IPS-NIHi7 (cell line): ENCODE measurements at regions not wholly inside any gene's neighbourhood (a gene's known extent, or its start where the extent isn't known, plus 50 kb on each side); places are given as distances from the start of the nearest gene placed in this dataset.

Experiments
- DNase-seq: peaks from one replicate; pipeline ENCODE4 v3.0.0; 2012; ENCODE audit warnings: mixed read lengths; ENCODE audit errors: extremely low spot score

- no peak for DNase-seq
These were observed 395.7 kb downstream of the TMEM161B start for GRCh38 chr5:87872986-87873385.

- no peak for DNase-seq
These were observed 399.9 kb downstream of the TMEM161B start for GRCh38 chr5:87868792-87869191.

GRCh38 chr5:87867281-87867680 lies 401.4 kb downstream of the TMEM161B start:
- DNase-seq: no peak

DNA sequence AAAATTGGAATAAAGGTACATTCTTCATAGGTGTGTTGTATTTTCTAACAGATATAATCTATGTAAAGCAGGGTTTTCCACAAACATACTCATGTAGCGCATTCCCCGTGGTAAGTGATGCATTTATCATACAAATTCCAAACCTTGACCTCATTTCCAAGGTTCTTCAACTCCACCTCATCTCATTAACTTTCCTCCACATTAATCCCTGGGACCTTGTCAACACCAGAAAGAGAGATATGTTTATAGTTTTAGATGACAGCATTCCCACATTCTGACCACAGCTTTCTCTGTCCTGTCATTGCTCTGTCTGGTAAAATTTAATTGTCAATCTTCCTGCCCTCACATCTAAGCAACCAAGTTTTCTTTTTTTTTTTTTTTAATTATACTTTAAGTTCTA lies 415.1 kb downstream of the TMEM161B start:
- DNase-seq: no peak

- no peak for DNase-seq
These were observed 417.0 kb downstream of the TMEM161B start for GRCh38 chr5:87851603-87852002.

- DNase-seq: no peak
These were observed 417.8 kb downstream of the TMEM161B start for GRCh38 chr5:87850843-87851242.

DNA sequence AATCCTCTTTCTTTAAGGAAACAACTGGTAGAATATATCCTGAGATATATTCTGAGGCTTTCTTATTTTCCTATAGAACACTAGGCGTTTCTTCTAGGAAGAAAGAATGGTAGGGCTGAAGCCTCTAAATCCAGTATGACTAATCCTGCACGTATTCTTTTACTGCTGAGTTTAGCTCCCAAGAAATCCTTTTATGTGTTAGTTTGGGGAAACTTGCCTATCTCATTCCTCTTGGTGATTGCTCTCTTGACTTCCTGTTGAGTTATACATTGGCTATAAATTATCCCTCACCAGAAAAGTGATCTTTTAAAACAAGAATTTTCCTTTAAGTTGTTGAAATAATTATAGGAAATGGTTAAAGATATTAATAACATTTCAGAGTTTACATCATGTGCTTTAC lies 422.9 kb downstream of the TMEM161B start:
- no peak for DNase-seq

DNA sequence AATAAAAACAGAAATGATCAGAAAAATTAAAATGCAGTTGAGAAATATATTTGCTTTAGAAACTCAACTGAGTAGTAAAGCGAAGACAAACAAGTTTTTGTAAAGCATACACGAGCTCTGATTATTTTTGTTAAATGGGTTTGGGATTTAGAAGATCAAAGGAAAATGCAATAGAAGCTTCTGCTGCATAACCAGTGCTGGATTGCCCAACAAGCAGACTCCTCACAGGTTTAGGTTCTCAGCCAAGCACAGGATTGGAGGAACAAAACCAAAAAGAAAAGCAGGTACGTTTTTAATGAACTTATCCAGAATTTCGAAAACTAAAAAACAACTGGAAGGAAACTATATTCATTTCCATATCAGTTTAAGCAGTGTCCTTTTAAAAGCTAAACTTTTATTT lies 423.8 kb downstream of the TMEM161B start:
- no peak for DNase-seq

GRCh38 chr5:87844449-87844848 lies 424.2 kb downstream of the TMEM161B start:
- no peak for DNase-seq

- no peak for DNase-seq
These were observed 424.0 kb upstream of the CCNH start for GRCh38 chr5:87836696-87837095.

DNA sequence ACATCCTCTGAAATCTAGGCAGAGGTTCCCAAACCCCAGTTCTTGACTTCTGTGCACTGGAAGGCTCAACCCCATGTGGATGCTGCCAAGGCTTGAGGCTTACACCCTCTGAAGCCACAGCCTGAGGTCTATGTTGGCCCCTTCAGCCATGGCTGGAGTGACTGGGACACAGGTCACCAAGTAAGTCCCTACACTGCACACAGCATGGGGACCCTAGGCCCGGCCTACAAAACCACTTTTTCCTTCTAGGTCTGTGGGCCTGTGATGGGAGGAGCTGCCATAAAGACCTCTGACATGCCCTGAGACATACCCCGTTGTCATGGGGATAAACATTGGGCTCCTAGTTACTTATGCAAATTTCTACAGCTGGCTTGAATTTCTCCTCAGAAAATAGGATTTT lies 418.8 kb upstream of the CCNH start:
- DNase-seq: no peak

DNA sequence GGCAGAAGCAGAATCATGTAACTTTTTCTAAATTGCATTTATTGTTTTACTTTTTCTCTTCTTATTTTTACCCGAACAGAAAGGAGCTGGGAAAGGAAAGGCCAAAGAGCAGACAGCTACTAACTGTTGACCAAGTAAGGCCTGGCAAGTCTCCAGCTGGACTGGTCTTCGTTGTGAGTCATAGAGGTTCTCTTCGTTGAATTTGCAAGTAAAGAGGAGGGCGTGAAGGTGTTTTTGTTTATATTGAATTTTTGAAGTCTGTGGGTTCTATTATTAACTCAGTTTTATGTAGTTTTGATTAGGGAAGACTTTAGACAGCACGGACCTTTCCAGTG lies 416.5 kb upstream of the CCNH start:
- no peak for DNase-seq

DNA sequence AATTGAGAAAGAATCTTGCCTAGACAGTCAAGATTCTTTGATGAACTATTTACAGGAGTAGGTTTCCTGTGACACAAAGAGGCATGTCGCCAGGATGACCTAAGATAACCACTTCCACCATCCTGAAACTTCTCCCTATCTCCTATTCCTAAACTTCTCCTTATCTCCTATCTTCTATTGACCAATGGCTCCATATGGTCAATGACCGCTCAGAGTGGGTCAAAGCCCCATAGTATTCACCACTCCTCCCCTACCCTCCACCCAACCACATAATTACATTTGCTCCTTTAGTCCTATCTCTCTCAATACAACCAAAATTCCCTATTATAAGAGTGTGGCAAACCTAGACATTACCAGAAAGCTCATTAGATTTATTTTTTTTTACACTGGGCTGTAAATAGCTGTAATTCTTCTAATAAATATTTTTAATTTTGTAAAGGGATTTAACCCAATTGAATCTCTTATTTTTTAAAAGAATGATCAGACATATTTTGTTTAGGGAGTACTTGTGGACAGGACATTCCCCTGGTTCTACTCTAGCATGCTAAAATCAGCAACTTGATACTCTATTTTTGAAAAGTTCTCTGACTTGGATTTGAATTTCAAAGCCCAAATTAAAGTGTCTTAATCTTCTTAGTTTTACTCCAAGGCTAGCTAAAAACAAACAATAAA lies 416.0 kb upstream of the CCNH start:
- no peak for DNase-seq

GRCh38 chr5:87827539-87827938 lies 414.8 kb upstream of the CCNH start:
- DNase-seq: no peak

GRCh38 chr5:87826507-87826906 lies 413.8 kb upstream of the CCNH start:
- DNase-seq: no peak

DNA sequence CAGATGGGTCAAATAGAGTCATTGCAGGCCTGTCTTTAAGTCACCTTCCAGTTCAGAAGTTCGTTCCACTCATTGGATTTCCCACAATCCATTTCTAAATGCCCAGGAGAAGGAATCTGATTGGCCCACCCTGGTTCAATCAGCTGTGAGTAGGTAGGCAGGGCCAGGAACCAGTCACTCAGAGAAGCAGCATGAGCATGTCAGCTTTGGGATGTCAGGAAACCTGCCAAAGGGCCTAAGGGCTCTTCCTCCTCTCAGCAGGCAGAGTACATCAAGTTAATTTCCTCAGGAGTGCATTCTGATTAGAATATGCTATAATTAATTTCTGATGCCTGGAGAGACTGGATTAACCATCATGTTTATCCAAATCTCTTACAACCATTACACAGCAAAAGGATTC lies 412.9 kb upstream of the CCNH start:
- DNase-seq: no peak

DNA sequence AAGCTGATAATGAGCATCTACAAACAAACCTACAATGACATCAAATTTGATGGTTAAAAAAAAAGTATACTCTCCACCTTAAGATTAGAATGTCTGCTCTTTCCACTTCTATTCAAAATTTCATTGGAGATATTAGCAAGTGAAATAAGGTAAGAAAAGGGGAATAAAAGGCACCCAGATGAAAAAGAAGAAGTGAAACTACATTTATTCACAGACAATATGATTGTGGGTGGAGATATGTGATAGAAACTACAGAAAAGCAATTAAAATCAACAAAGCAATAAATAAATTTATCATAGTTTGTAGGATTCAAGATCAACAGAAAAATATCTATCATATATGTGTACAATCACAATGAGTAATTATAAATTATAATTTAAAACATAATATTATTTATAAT lies 395.1 kb upstream of the CCNH start:
- DNase-seq: no peak

- DNase-seq: no peak
These were observed 390.6 kb upstream of the CCNH start for GRCh38 chr5:87803352-87803751.

- no peak for DNase-seq
These were observed 379.1 kb upstream of the CCNH start for GRCh38 chr5:87791869-87792268.

DNA sequence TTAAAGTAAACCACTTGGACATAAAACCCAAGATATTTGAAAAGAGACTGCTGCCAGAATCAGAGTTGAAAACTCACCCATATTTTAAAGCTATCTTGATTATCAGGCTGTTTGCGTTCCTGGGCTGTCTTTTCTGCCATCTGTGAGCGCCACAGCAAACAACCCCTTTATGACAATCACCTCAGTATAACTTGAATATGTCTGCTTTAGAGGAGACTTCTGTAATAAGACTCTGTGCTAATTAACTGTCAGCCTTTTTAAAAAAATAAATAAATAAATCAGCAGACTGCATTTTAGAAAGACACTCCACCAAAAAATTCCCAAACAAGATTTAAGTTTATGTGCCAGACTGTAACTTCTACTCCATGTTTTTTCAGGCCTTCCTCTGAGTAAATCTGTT lies 375.7 kb upstream of the CCNH start:
- DNase-seq: no peak

- DNase-seq: peak; percentile 12
These were observed 375.0 kb upstream of the CCNH start for GRCh38 chr5:87787625-87788256.

DNA sequence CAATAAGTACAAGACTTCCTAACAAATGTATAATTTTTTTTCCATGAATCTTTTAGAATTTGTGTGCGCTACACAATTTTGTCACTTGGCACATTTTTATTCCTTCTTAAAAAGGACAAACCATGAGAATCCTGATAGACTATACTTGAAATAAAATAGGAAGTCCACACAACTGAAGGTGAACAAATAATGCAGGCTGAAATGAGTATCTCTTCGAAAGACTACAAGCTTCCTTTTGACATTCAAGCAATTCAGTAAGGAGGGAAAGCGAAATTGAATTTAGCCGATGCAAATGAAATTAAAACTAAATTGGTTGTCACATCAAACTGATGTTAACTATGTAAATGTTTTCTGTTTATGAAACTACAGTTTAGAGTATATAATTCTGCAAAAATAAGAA lies 374.4 kb upstream of the CCNH start:
- DNase-seq: no peak

DNA sequence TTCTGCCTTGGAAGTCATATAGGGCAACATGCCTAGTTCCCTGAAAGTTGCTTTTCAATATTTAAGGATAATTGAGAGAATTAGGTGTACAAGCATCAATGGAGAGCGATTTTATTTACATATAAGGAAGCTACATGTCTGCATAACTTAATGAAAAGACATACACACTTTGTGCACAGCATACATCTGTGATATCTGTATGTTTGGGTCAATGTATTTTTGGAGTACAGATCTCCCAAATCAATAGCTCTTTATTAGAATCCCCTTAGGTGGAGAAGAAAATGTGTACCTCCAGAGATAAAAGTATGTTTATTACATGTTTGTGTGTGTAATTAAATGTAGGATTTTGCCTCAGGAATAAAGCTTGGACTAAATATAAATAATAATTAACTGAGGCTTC lies 373.7 kb upstream of the CCNH start:
- no peak for DNase-seq
